DOHH2 (cell line): ENCODE measurements at regions not wholly inside any gene's neighbourhood (a gene's known extent, or its start where the extent isn't known, plus 50 kb on each side); places are given as distances from the start of the nearest gene placed in this dataset.

ENCODE experiments used
- H3F3A ChIP-seq: fragments of 200-600 bp; sonication (generic), shearing (Covaris generic); 2 replicates; pipeline ENCODE4 v1.6.0; 2016; ENCODE audit warnings: antibody characterized with exemption, mild to moderate bottlenecking; ENCODE audit not compliant: control insufficient read depth, insufficient read depth
- H3K27ac ChIP-seq: fragments of 200-600 bp; sonication (generic); 2 replicates; pipeline ENCODE4 v1.5.1; 2014; ENCODE audit warnings: low read depth, mild to moderate bottlenecking, low read length, moderate library complexity
- H3K27me3 ChIP-seq: fragments of 200-600 bp; sonication (generic); 2 replicates; pipeline ENCODE4 v1.6.1; 2014; ENCODE audit warnings: mild to moderate bottlenecking, low read length, mixed read lengths; ENCODE audit not compliant: control insufficient read depth
- H3K36me3 ChIP-seq: fragments of 200-600 bp; sonication (generic); 2 replicates; pipeline ENCODE4 v1.6.1; 2014; ENCODE audit warnings: mild to moderate bottlenecking, low read length, moderate library complexity, mixed read lengths; ENCODE audit not compliant: control insufficient read depth
- H3K4me1 ChIP-seq: fragments of 200-600 bp; sonication (generic); 2 replicates; pipeline ENCODE4 v1.6.1; 2014; ENCODE audit warnings: mild to moderate bottlenecking, low read length, mixed read lengths; ENCODE audit not compliant: control insufficient read depth
- H3K4me2 ChIP-seq: fragments of 200-600 bp; sonication (generic); 2 replicates; pipeline ENCODE4 v1.6.0; 2014; ENCODE audit warnings: mild to moderate bottlenecking, low read length, moderate library complexity
- H3K4me3 ChIP-seq: fragments of 200-600 bp; sonication (generic); 2 replicates; pipeline ENCODE4 v1.5.1; 2014; ENCODE audit warnings: mild to moderate bottlenecking, low read length, mixed read lengths
- H3K79me2 ChIP-seq: fragments of 200-600 bp; sonication (generic); 2 replicates; pipeline ENCODE4 v1.6.1; 2014; ENCODE audit warnings: mild to moderate bottlenecking, low read length, mixed read lengths; ENCODE audit not compliant: control insufficient read depth
- H3K9me2 ChIP-seq: fragments of 200-600 bp; sonication (generic); replicated peaks from 2 replicates; pipeline ENCODE4 v1.6.1; 2014; ENCODE audit warnings: mild to moderate bottlenecking, low read length, mixed read lengths; ENCODE audit not compliant: control insufficient read depth
- H3K9me3 ChIP-seq: fragments of 200-600 bp; sonication (generic); 2 replicates; pipeline ENCODE4 v1.6.1; 2014; ENCODE audit warnings: antibody characterized with exemption, low read length, mixed read lengths; ENCODE audit not compliant: control insufficient read depth, insufficient read depth
- H4K20me1 ChIP-seq: fragments of 200-600 bp; sonication (generic); 2 replicates; pipeline ENCODE4 v1.6.0; 2014; ENCODE audit warnings: low read depth, mild to moderate bottlenecking, antibody characterized with exemption, low read length, moderate library complexity; ENCODE audit not compliant: control insufficient read depth, insufficient read depth
- CTCF ChIP-seq: fragments of 200-600 bp; sonication (generic); IDR thresholded peaks from one replicate; pipeline ENCODE4 v1.5.1; 2014; ENCODE audit warnings: antibody characterized with exemption, mild to moderate bottlenecking, low read depth, low read length; ENCODE audit not compliant: poor library complexity, severe bottlenecking
- EZH2phosphoT487 ChIP-seq: fragments of 200-600 bp; sonication (generic); IDR thresholded peaks from 2 replicates; pipeline ENCODE4 v1.6.1; 2017; ENCODE audit warnings: borderline replicate concordance, mild to moderate bottlenecking, antibody characterized with exemption, low read length, moderate library complexity, mixed read lengths

GRCh38 chr2:64288321-64289193 lies 144.3 kb upstream of the PELI1 start:
- Histone ChIP-seq H3K4me1 (peaks cover 17% of the 10 kb centered on the region), H3K27me3 (no peaks in the 10 kb centered on the region), H3F3A (no peaks in the 10 kb centered on the region), H3K79me2 (no peaks in the 10 kb centered on the region), H3K9me3 (no peaks in the 10 kb centered on the region), H3K4me3 (no peak overlapping the region), H3K9me2 (no peaks in the 10 kb centered on the region), H4K20me1 (no peaks in the 10 kb centered on the region), H3K4me2 (no peak overlapping the region), H3K27ac (no peak overlapping the region), H3K36me3 (no peaks in the 10 kb centered on the region)
- TF ChIP-seq EZH2phosphoT487 (no peak), CTCF (no peak)

GRCh38 chr2:64289251-64289650 lies 145.0 kb upstream of the PELI1 start:
- no peaks in the 10 kb centered on the region for H3K79me2 ChIP-seq
- no peak overlapping the region for H3K4me3 ChIP-seq
- no peaks in the 10 kb centered on the region for H4K20me1 ChIP-seq
- peaks cover 10% of the 10 kb centered on the region for H3K4me1 ChIP-seq
- H3K27ac ChIP-seq, result no peak overlapping the region
- H3K27me3 ChIP-seq, result no peaks in the 10 kb centered on the region
- TF ChIP-seq EZH2phosphoT487 (no peak), CTCF (no peak)
- H3K9me2 ChIP-seq, result no peaks in the 10 kb centered on the region
- H3K4me2 ChIP-seq, result no peak overlapping the region
- H3F3A ChIP-seq, result no peaks in the 10 kb centered on the region
- H3K36me3 ChIP-seq, result no peaks in the 10 kb centered on the region
- H3K9me3 ChIP-seq, result no peaks in the 10 kb centered on the region

GRCh38 chr2:64289737-64290136 lies 145.5 kb upstream of the PELI1 start:
- Histone ChIP-seq H3K9me3 (no peaks in the 10 kb centered on the region), H3K27me3 (no peaks in the 10 kb centered on the region), H3K79me2 (no peaks in the 10 kb centered on the region), H3K4me1 (peaks cover 7% of the 10 kb centered on the region), H4K20me1 (no peaks in the 10 kb centered on the region), H3K9me2 (no peaks in the 10 kb centered on the region), H3K27ac (no peak overlapping the region), H3K4me2 (no peak overlapping the region), H3K36me3 (no peaks in the 10 kb centered on the region), H3F3A (no peaks in the 10 kb centered on the region), H3K4me3 (no peak overlapping the region)
- TF ChIP-seq EZH2phosphoT487 (no peak), CTCF (no peak)
